H1 (cell line): ENCODE measurements at regions not wholly inside any gene's neighbourhood (a gene's known extent, or its start where the extent isn't known, plus 50 kb on each side); places are given as distances from the start of the nearest gene placed in this dataset.

Experiments used
- CTCF ChIA-PET: fragments of 300-600 bp; sonication (Branson Sonifier 250); formaldehyde crosslinking; loops from one replicate; lab custom pipeline; 2021; ENCODE audit not compliant: partially characterized antibody; lab: Charles Lee
- POLR2A ChIA-PET: fragments of 300-600 bp; sonication (Branson Sonifier 250); formaldehyde crosslinking; loops from one replicate; lab custom pipeline; 2021; ENCODE audit warnings: inconsistent platforms; ENCODE audit not compliant: partially characterized antibody; lab: Charles Lee
- DNase-seq, 2 experiments: peaks; one replicate each; pipeline versions ENCODE4 v3.0.0 to v3.0.0-alpha.2; 2010 to 2022; ENCODE audit warnings: low spot score in 2 of 2, low read depth in 1 of 2, mixed read lengths in 1 of 2
- FAIRE-seq: peaks from 2 replicates; lab custom pipeline; 2011; peaks lifted over from hg19 to GRCh38; lab: Jason Lieb, UNC
- H2AFZ ChIP-seq: 2 replicates; pipeline ENCODE4 v1.8.1; 2012; ENCODE audit warnings: low read length, inconsistent platforms
- H2AK5ac ChIP-seq: 2 replicates; pipeline ENCODE4 v1.6.1; 2013; ENCODE audit warnings: low read depth, low read length
- H2BK120ac ChIP-seq: replicated peaks from 2 replicates; pipeline ENCODE3; 2013; ENCODE audit warnings: low read depth, low read length, inconsistent platforms
- H2BK12ac ChIP-seq: 2 replicates; pipeline ENCODE4 v1.6.1; 2013; ENCODE audit warnings: low read depth, low read length
- H2BK15ac ChIP-seq: 2 replicates; pipeline ENCODE4 v1.6.1; 2013; ENCODE audit warnings: low read length
- H2BK20ac ChIP-seq: 2 replicates; pipeline ENCODE4 v1.6.1; 2013; ENCODE audit warnings: low read length
- H2BK5ac ChIP-seq: 2 replicates; pipeline ENCODE4 v1.6.1; 2013; ENCODE audit warnings: low read depth, low read length
- H3K14ac ChIP-seq: 2 replicates; pipeline ENCODE4 v1.6.1; 2013; ENCODE audit warnings: inconsistent platforms; ENCODE audit not compliant: insufficient read length
- H3K18ac ChIP-seq: 2 replicates; pipeline ENCODE4 v1.6.1; 2013; ENCODE audit warnings: low read length; ENCODE audit errors: extremely low read depth
- H3K23ac ChIP-seq: 2 replicates; pipeline ENCODE4 v1.6.1; 2013; ENCODE audit warnings: inconsistent platforms; ENCODE audit not compliant: insufficient read length
- H3K23me2 ChIP-seq: 2 replicates; pipeline ENCODE4 v1.6.1; 2013; ENCODE audit warnings: low read depth, low read length
- H3K27ac ChIP-seq: 2 replicates; pipeline ENCODE4 v1.6.1; 2011; ENCODE audit warnings: low read depth, low read length, inconsistent platforms
- H3K27me3 ChIP-seq, 4 experiments: replicated peaks in 1 of 4; 1 replicate in 1 of 4; 2 replicates in 3 of 4; pipeline versions ENCODE4 v1.6.1 to v1.8.1; 2011 to 2013; ENCODE audit warnings: low read length in 3 of 4, mild to moderate bottlenecking in 3 of 4, inconsistent platforms in 2 of 4, mixed read lengths in 2 of 4, moderate library complexity in 1 of 4; ENCODE audit not compliant: control insufficient read depth in 3 of 4, insufficient read depth in 3 of 4; ENCODE audit errors: extremely low read depth in 1 of 4
- H3K36me3 ChIP-seq, 4 experiments: 2 replicates each; pipeline versions ENCODE4 v1.6.1 to v1.8.1; 2011 to 2013; ENCODE audit warnings: mild to moderate bottlenecking in 4 of 4, low read length in 3 of 4, moderate library complexity in 2 of 4, control low read depth in 1 of 4, inconsistent platforms in 1 of 4; ENCODE audit not compliant: insufficient read depth in 4 of 4, control insufficient read depth in 2 of 4
- H3K4ac ChIP-seq: replicated peaks from 2 replicates; pipeline ENCODE3; 2013; ENCODE audit warnings: low read length, low read depth, mixed read lengths, inconsistent platforms; ENCODE audit not compliant: insufficient read length
- H3K4me1 ChIP-seq, 4 experiments: replicated peaks in 1 of 4; 1 replicate in 1 of 4; 2 replicates in 3 of 4; pipeline versions ENCODE4 v1.6.1 to v1.8.1; 2011 to 2013; ENCODE audit warnings: low read length in 3 of 4, inconsistent platforms in 2 of 4, mixed read lengths in 1 of 4; ENCODE audit not compliant: insufficient read depth in 4 of 4, control insufficient read depth in 3 of 4
- H3K4me2 ChIP-seq, 2 experiments: 2 replicates each; pipeline versions ENCODE4 v1.6.1 to v1.8.1; 2011 to 2013; ENCODE audit warnings: low read depth in 2 of 2, low read length in 2 of 2, control low read depth in 1 of 2, inconsistent platforms in 1 of 2, mild to moderate bottlenecking in 1 of 2; ENCODE audit not compliant: insufficient read depth in 1 of 2
- H3K4me3 ChIP-seq, 4 experiments: fragments of 200-600, 300-600 bp in 1 of 4; sonication (generic), shearing (Covaris generic), sonication (Bioruptor Twin) in 1 of 4; 2 replicates each; pipeline versions ENCODE4 v1.5.1 to v1.8.1; 2011 to 2016; ENCODE audit warnings: low read length in 4 of 4, low read depth in 3 of 4, control low read depth in 2 of 4, inconsistent platforms in 2 of 4, mild to moderate bottlenecking in 2 of 4, mixed read lengths in 1 of 4, moderate library complexity in 1 of 4; ENCODE audit not compliant: insufficient read depth in 2 of 4; ENCODE audit errors: extremely low read depth in 1 of 4
- H3K56ac ChIP-seq: replicated peaks from 2 replicates; pipeline ENCODE3; 2013; ENCODE audit warnings: low read depth, mild to moderate bottlenecking, mixed read lengths, low read length, inconsistent platforms; ENCODE audit not compliant: insufficient read length
- H3K79me1 ChIP-seq: 2 replicates; pipeline ENCODE4 v1.6.1; 2013; ENCODE audit warnings: low read depth, low read length, control low read depth
- H3K79me2 ChIP-seq, 2 experiments: 2 replicates each; pipeline versions ENCODE4 v1.6.1 to v1.8.1; 2012 to 2013; ENCODE audit warnings: low read length in 2 of 2, mild to moderate bottlenecking in 2 of 2, inconsistent platforms in 1 of 2; ENCODE audit not compliant: insufficient read depth in 2 of 2, control insufficient read depth in 1 of 2
- H3K9ac ChIP-seq, 4 experiments: replicated peaks in 1 of 4; 1 replicate in 1 of 4; 2 replicates in 3 of 4; pipeline versions ENCODE4 v1.6.1 to v1.8.1; 2011 to 2013; ENCODE audit warnings: low read depth in 3 of 4, low read length in 3 of 4, control low read depth in 2 of 4, mild to moderate bottlenecking in 2 of 4, moderate library complexity in 2 of 4, inconsistent platforms in 1 of 4; ENCODE audit errors: extremely low read depth in 1 of 4
- H3K9me3 ChIP-seq, 2 experiments: 2 replicates each; pipeline versions ENCODE4 v1.6.1 to v1.8.1; 2012 to 2013; ENCODE audit warnings: mild to moderate bottlenecking in 2 of 2, moderate library complexity in 2 of 2, control low read depth in 1 of 2, inconsistent platforms in 1 of 2, low read depth in 1 of 2, low read length in 1 of 2, mixed read lengths in 1 of 2; ENCODE audit not compliant: insufficient read depth in 2 of 2
- H4K20me1 ChIP-seq, 2 experiments: replicated peaks in 1 of 2; 2 replicates each; pipeline versions ENCODE3 to v1.8.1; 2011 to 2013; ENCODE audit warnings: inconsistent platforms in 2 of 2, low read length in 2 of 2, mild to moderate bottlenecking in 1 of 2; ENCODE audit not compliant: insufficient read depth in 2 of 2, control insufficient read depth in 1 of 2
- H4K5ac ChIP-seq: 2 replicates; pipeline ENCODE4 v1.6.1; 2013; ENCODE audit warnings: low read length, low read depth, mixed read lengths, inconsistent platforms; ENCODE audit not compliant: insufficient read length
- H4K8ac ChIP-seq: 2 replicates; pipeline ENCODE4 v1.8.0; 2013; ENCODE audit warnings: mild to moderate bottlenecking, moderate library complexity, low read length, inconsistent platforms; ENCODE audit not compliant: insufficient read depth; ENCODE audit errors: extremely low read depth
- H4K91ac ChIP-seq: replicated peaks from 2 replicates; pipeline ENCODE3; 2013; ENCODE audit warnings: low read length, mixed read lengths, inconsistent platforms; ENCODE audit not compliant: insufficient read length
- ASH2L ChIP-seq: fragments of 200-600, 300-600 bp; sonication (generic); IDR thresholded peaks from one replicate; pipeline ENCODE4 v1.7.1; 2017; ENCODE audit warnings: low read length
- ATF3 ChIP-seq: IDR thresholded peaks from 2 replicates; pipeline ENCODE4 v1.6.1; 2011; ENCODE audit warnings: low read depth, mild to moderate bottlenecking, low read length; ENCODE audit not compliant: insufficient read depth
- CBX5 ChIP-seq: fragments of 300-800, 300-1000 bp; sonication (generic); IDR thresholded peaks from 2 replicates; pipeline ENCODE4 v1.7.1; 2016; ENCODE audit warnings: antibody characterized with exemption, low read length, low read depth
- CBX8 ChIP-seq: fragments of 300-800, 300-1000 bp; sonication (generic); IDR thresholded peaks from 2 replicates; pipeline ENCODE4 v1.7.1; 2016; ENCODE audit warnings: low read depth, low read length, borderline replicate concordance
- EP300 ChIP-seq, 2 experiments: IDR thresholded peaks; 1 replicate in 1 of 2; 2 replicates in 1 of 2; pipeline ENCODE4 v1.6.1; 2011 to 2012; ENCODE audit warnings: low read depth in 2 of 2, low read length in 2 of 2, mild to moderate bottlenecking in 2 of 2, borderline replicate concordance in 1 of 2, inconsistent platforms in 1 of 2, moderate library complexity in 1 of 2
- FOSL1 ChIP-seq: IDR thresholded peaks from 2 replicates; pipeline ENCODE4 v1.6.1; 2011; ENCODE audit warnings: mild to moderate bottlenecking, low read depth, low read length, moderate library complexity; ENCODE audit not compliant: insufficient read depth
- PHF8 ChIP-seq: fragments of 200-600 bp; sonication (generic); conservative IDR thresholded peaks from 2 replicates; pipeline ENCODE4 v1.7.1; 2012; ENCODE audit warnings: low read depth, mild to moderate bottlenecking, inconsistent platforms, low read length, moderate library complexity
- SP2 ChIP-seq: IDR thresholded peaks from 2 replicates; pipeline ENCODE4 v1.6.1; 2012; ENCODE audit warnings: mild to moderate bottlenecking, low read length, inconsistent platforms
- SP4 ChIP-seq: IDR thresholded peaks from 2 replicates; pipeline ENCODE4 v1.6.1; 2012; ENCODE audit warnings: low read length, inconsistent platforms
- TAF7 ChIP-seq: optimal IDR thresholded peaks from 2 replicates; pipeline ENCODE3; 2011; ENCODE audit warnings: low read depth, mild to moderate bottlenecking, inconsistent platforms, low read length, moderate library complexity, borderline replicate concordance
- TEAD4 ChIP-seq: IDR thresholded peaks from 2 replicates; pipeline ENCODE4 v1.6.1; 2012; ENCODE audit warnings: low read depth, low read length, inconsistent platforms, mixed read lengths
- WGBS, 2 experiments: shearing (Covaris generic) in 1 of 2; methylation state at CpG; one replicate each; pipeline versions ENCODE4 v1.1.6 to v1.1.7; 2013 to 2015; ENCODE audit warnings: low lambda C conversion rate in 2 of 2, mixed read lengths in 2 of 2, inconsistent platforms in 1 of 2, low coverage in 1 of 2, missing lambda C conversion rate in 1 of 2; ENCODE audit not compliant: insufficient replicate concordance in 2 of 2, insufficient coverage in 1 of 2, insufficient read length in 1 of 2; ENCODE audit errors: extremely low coverage in 1 of 2, missing lambda C conversion rate in 1 of 2; 5-methylcytosine and 5-hydroxymethylcytosine counted together
- TF ChIP-seq, protein P1 (sequence below), 3 experiments: IDR thresholded peaks; 1 replicate in 2 of 3; 2 replicates in 1 of 3; pipeline versions ENCODE4 v1.5.1 to v1.6.1; 2011; ENCODE audit warnings: low read length in 3 of 3, mild to moderate bottlenecking in 3 of 3, inconsistent platforms in 2 of 3, low read depth in 1 of 3, moderate library complexity in 1 of 3; ENCODE audit not compliant: insufficient read depth in 1 of 3; ENCODE audit errors: control extremely low read depth in 1 of 3

DNA sequence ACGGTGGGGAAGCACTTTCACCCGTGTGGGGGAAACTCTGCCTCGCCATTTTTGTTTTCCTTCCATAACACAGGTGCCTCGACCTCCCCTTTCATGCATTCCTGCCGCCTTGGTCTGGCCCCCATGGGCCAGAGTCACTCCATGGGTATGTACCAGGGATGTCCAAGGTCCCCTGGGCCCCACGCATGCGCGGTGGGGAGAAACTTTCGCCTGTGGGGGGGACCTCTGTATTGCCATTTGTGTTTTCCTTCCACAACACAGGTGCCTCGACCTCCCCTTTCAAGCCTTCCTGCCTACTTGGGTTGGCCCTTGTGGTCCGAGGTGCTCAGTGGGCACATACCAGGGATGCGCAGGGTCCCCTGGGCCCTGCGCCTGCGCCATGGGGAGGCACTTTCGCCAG lies 345.8 kb downstream of the ALG10 start:
- 89% methylated on average over 14 of the region's 15 CpGs; no CpG with 5 or more reads in 1 of the 2 experiments for WGBS, 2 experiments
- H2BK120ac ChIP-seq = no peak overlapping the region
- ChIA-PET POLR2A (no interaction called here), CTCF (no interaction called here)
- H3K9me3 ChIP-seq = peaks cover 78 to 100% of the 10 kb centered on the region in 2 experiments
- H2BK5ac ChIP-seq = no peak overlapping the region
- no peak overlapping the region for H4K91ac ChIP-seq
- no peak overlapping the region for H2BK15ac ChIP-seq
- H3K18ac ChIP-seq = no peak overlapping the region
- no peaks in the 10 kb centered on the region for H3K36me3 ChIP-seq
- H3K4me3 ChIP-seq = no peak overlapping the region
- DNase-seq (no peak), FAIRE-seq (no peak)
- H3K14ac ChIP-seq = no peak overlapping the region
- no peaks in the 10 kb centered on the region for H3K27me3 ChIP-seq
- H2BK12ac ChIP-seq = no peak overlapping the region
- H3K4ac ChIP-seq = no peak overlapping the region
- no peak overlapping the region for H3K56ac ChIP-seq
- H3K23me2 ChIP-seq = no peaks in the 10 kb centered on the region
- H3K9ac ChIP-seq = no peak overlapping the region
- no peak overlapping the region for H4K8ac ChIP-seq
- H2AK5ac ChIP-seq = no peak overlapping the region
- no peaks in the 10 kb centered on the region for H3K79me2 ChIP-seq
- no peak overlapping the region for H2BK20ac ChIP-seq
- no peak overlapping the region for H3K23ac ChIP-seq
- H4K20me1 ChIP-seq = no peaks in the 10 kb centered on the region
- H3K4me1 ChIP-seq = no peaks in the 10 kb centered on the region
- no peaks in the 10 kb centered on the region for H3K79me1 ChIP-seq
- H4K5ac ChIP-seq = no peak overlapping the region
- H3K4me2 ChIP-seq = no peak overlapping the region
- H2AFZ ChIP-seq = no peak overlapping the region
- H3K27ac ChIP-seq = no peak overlapping the region
- no peak for TF ChIP-seq CBX5
- no peak for TF ChIP-seq CBX8
- TF ChIP-seq EP300 (IDR thresholded peaks at IDR 0.05; ENCODE audit: borderline replicate concordance in 1 of 2, low read depth in 2 of 2, low read length in 2 of 2) = no peak
- no peak for TF ChIP-seq SP4
- no peak for TF ChIP-seq SP2
- TF ChIP-seq PHF8 = no peak
- TF ChIP-seq TAF7 = no peak
- no peak for TF ChIP-seq TEAD4
- TF ChIP-seq, protein P1, sequence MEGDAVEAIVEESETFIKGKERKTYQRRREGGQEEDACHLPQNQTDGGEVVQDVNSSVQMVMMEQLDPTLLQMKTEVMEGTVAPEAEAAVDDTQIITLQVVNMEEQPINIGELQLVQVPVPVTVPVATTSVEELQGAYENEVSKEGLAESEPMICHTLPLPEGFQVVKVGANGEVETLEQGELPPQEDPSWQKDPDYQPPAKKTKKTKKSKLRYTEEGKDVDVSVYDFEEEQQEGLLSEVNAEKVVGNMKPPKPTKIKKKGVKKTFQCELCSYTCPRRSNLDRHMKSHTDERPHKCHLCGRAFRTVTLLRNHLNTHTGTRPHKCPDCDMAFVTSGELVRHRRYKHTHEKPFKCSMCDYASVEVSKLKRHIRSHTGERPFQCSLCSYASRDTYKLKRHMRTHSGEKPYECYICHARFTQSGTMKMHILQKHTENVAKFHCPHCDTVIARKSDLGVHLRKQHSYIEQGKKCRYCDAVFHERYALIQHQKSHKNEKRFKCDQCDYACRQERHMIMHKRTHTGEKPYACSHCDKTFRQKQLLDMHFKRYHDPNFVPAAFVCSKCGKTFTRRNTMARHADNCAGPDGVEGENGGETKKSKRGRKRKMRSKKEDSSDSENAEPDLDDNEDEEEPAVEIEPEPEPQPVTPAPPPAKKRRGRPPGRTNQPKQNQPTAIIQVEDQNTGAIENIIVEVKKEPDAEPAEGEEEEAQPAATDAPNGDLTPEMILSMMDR (IDR thresholded peaks at IDR 0.05; ENCODE audit: control extremely low read depth in 1 of 3, insufficient read depth in 1 of 3, low read depth in 1 of 3, low read length in 3 of 3) = no peak
- TF ChIP-seq FOSL1 = no peak
- no peak for TF ChIP-seq ATF3
- no peak for TF ChIP-seq ASH2L
